Transverse colon (tissue), 4 donors: ENCODE measurements at regions not wholly inside any gene's neighbourhood (a gene's known extent, or its start where the extent isn't known, plus 50 kb on each side); places are given as distances from the start of the nearest gene placed in this dataset.

ENCODE experiments used
- DNase-seq: peaks from one replicate; pipeline ENCODE4 v3.0.0-alpha.2; 2019
- H3K27ac ChIP-seq, 4 donors: fragments of 200-600 bp; sonication (generic); 2 replicates each; pipeline ENCODE4 v1.5.1; 2016 to 2018; ENCODE audit warnings: inconsistent platforms in 4 of 4
- H3K27me3 ChIP-seq: fragments of 200-600 bp; sonication (generic); 2 replicates; pipeline ENCODE4 v1.5.1; 2017; ENCODE audit warnings: inconsistent platforms
- H3K36me3 ChIP-seq, 4 donors: fragments of 200-600 bp; sonication (generic); 2 replicates each; pipeline ENCODE4 v1.5.1; 2017 to 2019; ENCODE audit warnings: inconsistent platforms in 4 of 4
- H3K4me1 ChIP-seq, 4 donors: fragments of 200-600 bp; sonication (generic); 2 replicates each; pipeline ENCODE4 v1.5.1; 2017 to 2020; ENCODE audit warnings: inconsistent platforms in 4 of 4
- H3K4me3 ChIP-seq, 4 donors: fragments of 200-600 bp; sonication (generic); 1 replicate in 1 of 4; 2 replicates in 3 of 4; pipeline versions ENCODE4 v1.5.1 to v1.6.1; 2017 to 2019; ENCODE audit warnings: inconsistent platforms in 4 of 4
- H3K9me3 ChIP-seq, 2 donors: fragments of 200-600 bp; sonication (generic); 2 replicates each; pipeline ENCODE4 v1.5.1; 2017 to 2019; ENCODE audit warnings: inconsistent platforms in 2 of 2
- CTCF ChIP-seq, 5 experiments: fragments of 200-600 bp in 3 of 5; fragments of 450-650 bp in 2 of 5; sonication (generic) in 3 of 5; IDR thresholded peaks; 1 replicate in 2 of 5; 2 replicates in 3 of 5; pipeline ENCODE4 v1.5.1; 2016 to 2017; ENCODE audit warnings: antibody characterized with exemption in 5 of 5, inconsistent platforms in 3 of 5, mild to moderate bottlenecking in 2 of 5, moderate library complexity in 1 of 5
- EP300 ChIP-seq: sonication (generic); formaldehyde crosslinking; IDR thresholded peaks from one replicate; pipeline ENCODE4 v1.6.1; 2017; ENCODE audit warnings: antibody characterized with exemption, low read depth
- POLR2A ChIP-seq: fragments of 450-650 bp; IDR thresholded peaks from one replicate; pipeline ENCODE4 v1.6.1; 2016; ENCODE audit warnings: antibody characterized with exemption, mild to moderate bottlenecking, moderate library complexity
- POLR2AphosphoS5 ChIP-seq, 3 donors: sonication (generic); formaldehyde crosslinking; IDR thresholded peaks; one replicate each; pipeline ENCODE4 v1.6.1; 2016; ENCODE audit warnings: antibody characterized with exemption in 3 of 3
- WGBS, 2 donors: methylation state at CpG; one replicate each; pipeline ENCODE4 v1.1.5; 2018; ENCODE audit warnings: low coverage in 1 of 2; 5-methylcytosine and 5-hydroxymethylcytosine counted together
- in situ Hi-C, 4 donors: fragments of 200-750 bp; cut with MboI; loops; one replicate each; pipeline versions ENCODE4 v1.15.0 to v1.15.1; 2017; ENCODE audit warnings: low sequenced_read_pairs in 3 of 4, low pct_ligation_motif_present in 1 of 4, low pct_unique_long_range_greater_than_20kb in 1 of 4
- intact Hi-C: fragments of 100-400 bp; cut with DNase I; formaldehyde crosslinking; loops from one replicate; pipeline ENCODE4 v1.15.1; 2023; ENCODE audit warnings: low total_unique reads

- H3K4me1 ChIP-seq = no peaks in the 10 kb centered on the region
- WGBS, 2 donors = 70% methylated on average over 3 of the region's 3 CpGs; no CpG with 5 or more reads in 1 of the 2 donors
- H3K4me3 ChIP-seq = no peak overlapping the region
- H3K27me3 ChIP-seq = peaks cover 41% of the 10 kb centered on the region
- DNase-seq = no peak
- no peak for TF ChIP-seq POLR2AphosphoS5 (IDR thresholded peaks at IDR 0.05)
- TF ChIP-seq EP300 = no peak
- TF ChIP-seq CTCF (IDR thresholded peaks at IDR 0.05) = no peak
- TF ChIP-seq POLR2A = no peak
- no peaks in the 10 kb centered on the region for H3K36me3 ChIP-seq
- intact Hi-C loops = no loop called here
- in situ Hi-C loops = no loop called here
- no peaks in the 10 kb centered on the region for H3K9me3 ChIP-seq
- H3K27ac ChIP-seq = no peak overlapping the region
Observed at GRCh38 chr7:128178611-128179010, 62.5 kb upstream of the LEP start.

- Histone ChIP-seq H3K9me3 (no peaks in the 10 kb centered on the region), H3K27ac (no peak overlapping the region), H3K4me3 (no peak overlapping the region), H3K4me1 (no peaks in the 10 kb centered on the region), H3K36me3 (no peaks in the 10 kb centered on the region), H3K27me3 (peaks cover 49% of the 10 kb centered on the region)
- TF ChIP-seq POLR2A (no peak), EP300 (no peak), CTCF (IDR thresholded peaks at IDR 0.05) (no peak), POLR2AphosphoS5 (IDR thresholded peaks at IDR 0.05) (no peak)
- no peak for DNase-seq
- WGBS, 2 donors = 36 to 78% methylated on average over 2 to 16 of the region's 16 CpGs
- in situ Hi-C loops = no loop called here
- intact Hi-C loops = no loop called here
Observed at GRCh38 chr7:128188396-128189230, 52.5 kb upstream of the LEP start.

- in situ Hi-C loops = no loop called here
- Histone ChIP-seq H3K4me1 (no peaks in the 10 kb centered on the region), H3K36me3 (no peaks in the 10 kb centered on the region), H3K4me3 (no peak overlapping the region), H3K27me3 (peaks cover 57% of the 10 kb centered on the region), H3K27ac (no peak overlapping the region), H3K9me3 (peaks cover 3 to 5% of the 10 kb centered on the region in 2 donors)
- WGBS, 2 donors = 80% methylated on average over 8 of the region's 8 CpGs; no CpG with 5 or more reads in 1 of the 2 donors
- TF ChIP-seq POLR2A (no peak), CTCF (IDR thresholded peaks at IDR 0.05) (no peak), EP300 (no peak), POLR2AphosphoS5 (IDR thresholded peaks at IDR 0.05) (no peak)
- DNase-seq = no peak
- intact Hi-C loops = no loop called here
Observed at GRCh38 chr7:128189231-128189930, 51.7 kb upstream of the LEP start.

GRCh38 chr7:128190051-128190647, 50.9 kb upstream of the LEP start:
- TF ChIP-seq POLR2A (no peak), EP300 (no peak), POLR2AphosphoS5 (IDR thresholded peaks at IDR 0.05) (no peak), CTCF (IDR thresholded peaks at IDR 0.05) (no peak)
- Histone ChIP-seq H3K27ac (no peak overlapping the region), H3K9me3 (peaks cover 10 to 13% of the 10 kb centered on the region in 2 donors), H3K4me3 (no peak overlapping the region), H3K36me3 (no peaks in the 10 kb centered on the region), H3K27me3 (peaks cover 58% of the 10 kb centered on the region), H3K4me1 (no peaks in the 10 kb centered on the region)
- intact Hi-C loops = no loop called here
- in situ Hi-C loops = no loop called here
- DNase-seq = no peak
- 55% methylated on average over 7 of the region's 7 CpGs; no CpG with 5 or more reads in 1 of the 2 donors for WGBS, 2 donors
